ENCODE measurements at regions not wholly inside any gene's neighbourhood (a gene's known extent, or its start where the extent isn't known, plus 50 kb on each side); places are given as distances from the start of the nearest gene placed in this dataset.

GRCh38 chr1:56331892-56332567, 247.3 kb downstream of the PLPP3 start:
- Histone ChIP-seq H3K56ac (ENCODE audit: insufficient read length, low read depth, low read length) (no peak overlapping the region), H3K9me3 (ENCODE audit: control insufficient read depth, low read depth, low read length) (no peaks in the 10 kb centered on the region), H3K79me1 (ENCODE audit: insufficient read depth, low read depth, low read length, poor library complexity, severe bottlenecking) (no peaks in the 10 kb centered on the region), H2BK120ac (ENCODE audit: low read depth, low read length, poor library complexity, severe bottlenecking) (no peak overlapping the region), H3K9ac (ENCODE audit: extremely low read depth, insufficient read length, low read length) (no peak overlapping the region), H3K14ac (ENCODE audit: insufficient read depth, low read length) (no peak overlapping the region; the same call in 1 of the 2 replicates), H4K91ac (ENCODE audit: insufficient read length, low read depth, low read length) (no peak overlapping the region), H3K18ac (ENCODE audit: insufficient read length, low read depth, low read length) (no peak overlapping the region), H3K79me2 (ENCODE audit: insufficient read depth, low read length) (no peaks in the 10 kb centered on the region), H3K23me2 (ENCODE audit: insufficient read length, low read depth, low read length, poor library complexity, severe bottlenecking) (no peaks in the 10 kb centered on the region), H3K27ac (ENCODE audit: insufficient read length, low read depth, low read length) (no peak overlapping the region), H3K4ac (ENCODE audit: low read depth, low read length) (no peak overlapping the region), H4K5ac (ENCODE audit: insufficient read length, low read depth, low read length) (no peak overlapping the region), H2BK20ac (ENCODE audit: low read depth, low read length, poor library complexity, severe bottlenecking) (no peak overlapping the region), H2BK5ac (ENCODE audit: insufficient read length, low read length) (no peak overlapping the region), H3K23ac (ENCODE audit: insufficient read length, low read depth, low read length) (no peak overlapping the region), H3K4me1 (ENCODE audit: insufficient read depth, low read length) (no peaks in the 10 kb centered on the region), H3T11ph (ENCODE audit: low read length) (no peak overlapping the region), H3K4me2 (ENCODE audit: insufficient read depth, insufficient read length, low read length) (no peak overlapping the region), H2AK5ac (ENCODE audit: insufficient read length, low read length) (no peak overlapping the region), H4K20me1 (ENCODE audit: control insufficient read depth, insufficient read depth, insufficient read length) (no peaks in the 10 kb centered on the region), H2AFZ (ENCODE audit: low read length) (no peak overlapping the region), H4K8ac (replicated peaks; ENCODE audit: insufficient read length, low read depth, low read length) (no peak overlapping the region), H2BK12ac (ENCODE audit: insufficient read length, low read depth, low read length) (no peak overlapping the region), H3K27me3 (ENCODE audit: insufficient read depth, low read length) (no peaks in the 10 kb centered on the region), H2BK15ac (ENCODE audit: low read depth, low read length) (no peak overlapping the region)
- Mint-ChIP-seq H3K4me1 (peaks cover 3 to 5% of the 10 kb centered on the region in 2 experiments; a peak in 3 of 4 replicates), H3K36me3 (ENCODE audit: insufficient read depth in 1 of 3, low read depth in 3 of 3) (no peaks in the 10 kb centered on the region), H3K9me3 (no peaks in the 10 kb centered on the region; a peak in 1 of 5 replicates), H3K27ac (no peak overlapping the region; a peak in 1 of 7 replicates), H3K27me3 (ENCODE audit: low read depth) (no peaks in the 10 kb centered on the region), H3K4me3 (no peak overlapping the region)
- no peak for TF ChIP-seq CTCF (conservative IDR thresholded peaks at IDR 0.05)
- no CpG with 5 or more reads among the region's 12 CpGs for WGBS (ENCODE audit: extremely low coverage, insufficient read length, low lambda C conversion rate)
- DNase-seq, result no peak

Measured in H9 (cell line).